Kidney tubule cell (primary cell): ENCODE measurements at regions not wholly inside any gene's neighbourhood (a gene's known extent, or its start where the extent isn't known, plus 50 kb on each side); places are given as distances from the start of the nearest gene placed in this dataset.

Experiments used
- DNase-seq: peaks from one replicate; pipeline ENCODE4 v3.0.0-alpha.2; 2018; ENCODE audit warnings: low spot score

DNA sequence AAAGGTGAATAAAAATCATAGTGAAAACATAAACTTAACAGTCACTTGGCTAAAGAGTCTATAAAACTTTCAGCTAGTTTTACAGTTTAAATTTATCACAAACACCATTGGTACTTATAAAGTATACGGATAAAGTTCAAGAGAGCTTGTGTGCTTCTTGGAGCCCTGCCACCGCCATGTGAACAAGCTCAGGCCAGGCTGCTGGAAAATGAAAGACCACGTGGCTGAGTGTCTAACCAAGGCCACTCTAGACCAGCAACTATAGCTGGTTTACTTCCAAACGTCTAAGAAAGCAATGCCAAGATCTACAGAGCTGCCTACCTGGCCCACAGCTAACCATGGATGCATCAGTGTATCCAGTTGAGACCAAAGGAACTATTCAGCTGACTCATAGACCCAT lies 66.3 kb upstream of the API5 start:
- DNase-seq, result no peak

DNA sequence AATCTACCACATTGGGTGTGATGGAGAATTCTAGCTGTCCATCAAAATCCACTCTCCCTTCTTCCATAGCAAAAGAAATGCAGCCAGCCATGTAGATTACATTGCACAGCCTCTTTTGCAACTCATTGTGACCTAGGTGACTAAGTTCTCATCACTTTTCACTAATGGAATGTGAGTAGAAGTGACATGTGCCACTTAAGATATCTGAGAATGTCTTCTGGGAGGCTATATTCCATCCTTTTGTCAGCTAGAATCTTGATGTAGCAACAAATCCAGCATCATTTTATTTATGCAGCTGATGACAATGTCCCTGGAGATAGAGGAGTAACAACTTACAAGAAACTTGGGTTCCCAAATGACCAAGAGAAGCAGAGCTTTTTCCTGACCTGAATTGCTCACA lies 61.5 kb upstream of the API5 start:
- DNase-seq, result no peak

DNA sequence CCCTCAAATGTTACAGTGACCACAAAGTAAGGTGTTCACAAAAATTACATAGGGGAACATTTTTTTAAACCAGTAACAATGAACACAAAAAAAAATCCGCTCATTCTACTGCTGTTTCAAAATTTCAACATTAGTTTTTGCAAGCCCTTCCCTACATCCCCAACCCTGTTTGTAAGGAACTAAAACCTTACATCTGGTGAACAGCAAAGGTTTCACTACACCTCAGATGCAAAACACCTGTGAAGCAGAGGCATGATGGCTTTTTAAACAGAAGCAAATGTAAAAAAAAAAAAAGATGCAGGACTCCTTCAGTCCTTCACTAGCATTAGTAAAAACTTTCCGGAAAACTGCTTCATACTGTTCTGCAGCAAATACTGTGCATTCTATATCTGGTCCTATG lies 50.0 kb upstream of the API5 start:
- DNase-seq, result no peak
